Left colon (tissue), 2 donors: ENCODE measurements at regions not wholly inside any gene's neighbourhood (a gene's known extent, or its start where the extent isn't known, plus 50 kb on each side); places are given as distances from the start of the nearest gene placed in this dataset.
"Not testable (repeated sequence)": the region's sequence is repeated elsewhere in the genome, so short reads cannot be mapped to it uniquely, and the experiment has no call there.

Source experiments
- ATAC-seq: fragments of 200-7000 bp; cut with Tn5 transposase; one replicate; pipeline ENCODE4 v1.9.1; 2020; ENCODE audit warnings: mild to moderate bottlenecking, moderate library complexity
- DNase-seq, 2 donors: peaks; one replicate each; pipeline ENCODE4 v3.0.0-alpha.2; 2020
- intact Hi-C, 2 donors: fragments of 100-400 bp; cut with DNase I in 1 of 2; cut with micrococcal nuclease in 1 of 2; formaldehyde crosslinking; loops; one replicate each; pipeline versions ENCODE4 v1.11.2 to v1.14.0; 2022; cut with DNase I, micrococcal nuclease
- donor health status: DM: no; HTN: no; CAD: no.
- donor health status: DM: yes; HTN: yes; CAD: no.

DNA sequence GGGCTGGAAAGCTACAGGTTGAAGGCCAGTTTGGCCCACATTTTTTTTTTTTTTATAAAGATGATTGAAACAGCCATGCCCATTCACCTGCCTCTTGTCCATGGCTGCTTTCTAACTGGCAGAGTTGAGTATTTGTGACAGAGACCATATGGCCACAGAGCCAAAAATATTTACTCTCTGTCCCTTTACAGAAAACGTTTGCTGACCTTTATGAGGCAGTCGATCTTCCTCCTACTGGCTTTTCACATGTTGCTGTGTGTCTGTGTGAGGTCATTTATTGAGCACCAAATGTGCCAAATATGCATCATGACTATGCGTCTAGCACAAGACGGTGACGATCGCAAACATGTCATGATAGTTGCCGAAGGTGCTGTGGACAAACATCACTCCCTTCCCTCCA, 200.6 kb upstream of the FRG1 start:
- intact Hi-C loops, ATAC-seq, DNase-seq: not testable (repeated sequence)

- no peak for ATAC-seq
- intact Hi-C loops = no loop called here
- DNase-seq = no peak
Measured at GRCh38 chr4:189740873-189741272, 199.8 kb upstream of the FRG1 start.

- DNase-seq, ATAC-seq, intact Hi-C loops: not testable (repeated sequence)
Measured at GRCh38 chr4:189753092-189753491, 187.6 kb upstream of the FRG1 start.

GRCh38 chr4:189763583-189763982, 177.1 kb upstream of the FRG1 start:
- DNase-seq = no peak
- intact Hi-C loops = no loop called here
- no peak for ATAC-seq

DNA sequence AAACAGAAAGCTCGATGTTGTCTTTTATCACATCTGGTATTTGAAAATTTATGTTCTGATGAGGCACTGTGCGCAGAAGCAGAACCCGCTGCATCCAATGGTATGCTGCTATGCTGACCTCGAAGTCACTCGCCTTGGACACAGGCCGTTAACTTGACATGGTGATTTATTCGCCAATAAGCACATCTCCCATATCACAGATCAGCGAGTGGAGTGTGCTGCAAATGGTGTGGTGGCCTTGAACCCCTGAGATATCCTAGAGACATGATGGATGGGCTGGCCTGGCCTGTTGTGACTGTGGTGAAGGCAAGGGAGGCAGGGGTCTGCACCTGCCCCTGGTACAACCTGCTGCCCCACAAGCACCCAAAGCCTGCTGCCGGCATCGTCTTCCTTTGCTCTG, 175.4 kb upstream of the FRG1 start:
- DNase-seq = no peak
- ATAC-seq = no peak
- intact Hi-C loops = no loop called here

- ATAC-seq (no peak), DNase-seq (no peak)
- intact Hi-C loops = no loop called here
Measured at GRCh38 chr4:189765736-189766135, 174.9 kb upstream of the FRG1 start.

- no peak for ATAC-seq
- intact Hi-C loops = no loop called here
Measured at GRCh38 chr4:189767941-189768340, 172.7 kb upstream of the FRG1 start.

DNA sequence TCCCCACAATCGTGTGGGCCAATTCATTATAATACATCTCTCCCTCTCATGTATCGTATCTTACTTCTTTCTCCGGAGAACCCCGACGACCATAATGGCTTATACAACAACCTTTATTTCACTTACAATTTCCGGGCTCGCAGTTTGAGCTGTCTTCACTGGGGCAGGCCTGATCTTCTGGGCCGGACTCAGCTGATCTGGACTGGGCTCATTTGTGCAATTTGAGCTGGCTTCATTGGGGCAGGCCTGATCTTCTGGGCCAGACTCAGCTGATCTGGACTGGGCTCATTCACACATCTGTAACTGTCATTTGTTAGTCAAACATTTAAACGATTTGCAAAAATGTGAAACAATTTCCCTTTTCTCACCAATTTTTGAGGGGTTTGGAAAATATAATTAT, 171.5 kb upstream of the FRG1 start:
- intact Hi-C loops = no loop called here
- DNase-seq (no peak), ATAC-seq (no peak)

More at GRCh38 chr4:189767941-189768340, 172.7 kb upstream of the FRG1 start:
- DNase-seq = no peak

GRCh38 chr4:189771696-189772361, 168.8 kb upstream of the FRG1 start:
- DNase-seq = no peak
- intact Hi-C loops = no loop called here

DNA sequence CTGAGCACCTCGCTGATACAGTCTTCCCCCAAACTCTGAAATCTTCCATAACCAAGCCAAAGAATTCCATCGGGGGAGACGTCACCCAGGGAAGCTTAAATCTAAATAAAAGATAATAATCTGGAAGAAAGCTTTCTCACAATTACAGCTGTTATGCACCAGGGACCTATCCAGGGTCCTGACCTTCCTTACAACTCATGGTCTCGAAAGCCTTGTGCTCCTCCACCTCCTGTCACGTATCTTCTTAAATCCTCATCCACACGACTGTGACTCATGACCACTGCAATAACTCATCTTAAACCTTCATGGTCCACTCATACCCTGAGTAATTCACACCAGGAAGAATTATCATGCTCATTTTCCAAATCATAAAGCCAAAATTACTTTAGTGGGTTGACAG, 166.8 kb upstream of the FRG1 start:
- intact Hi-C loops = no loop called here
- DNase-seq (no peak), ATAC-seq (no peak)

More at GRCh38 chr4:189771696-189772361, 168.8 kb upstream of the FRG1 start:
- no peak for ATAC-seq

DNA sequence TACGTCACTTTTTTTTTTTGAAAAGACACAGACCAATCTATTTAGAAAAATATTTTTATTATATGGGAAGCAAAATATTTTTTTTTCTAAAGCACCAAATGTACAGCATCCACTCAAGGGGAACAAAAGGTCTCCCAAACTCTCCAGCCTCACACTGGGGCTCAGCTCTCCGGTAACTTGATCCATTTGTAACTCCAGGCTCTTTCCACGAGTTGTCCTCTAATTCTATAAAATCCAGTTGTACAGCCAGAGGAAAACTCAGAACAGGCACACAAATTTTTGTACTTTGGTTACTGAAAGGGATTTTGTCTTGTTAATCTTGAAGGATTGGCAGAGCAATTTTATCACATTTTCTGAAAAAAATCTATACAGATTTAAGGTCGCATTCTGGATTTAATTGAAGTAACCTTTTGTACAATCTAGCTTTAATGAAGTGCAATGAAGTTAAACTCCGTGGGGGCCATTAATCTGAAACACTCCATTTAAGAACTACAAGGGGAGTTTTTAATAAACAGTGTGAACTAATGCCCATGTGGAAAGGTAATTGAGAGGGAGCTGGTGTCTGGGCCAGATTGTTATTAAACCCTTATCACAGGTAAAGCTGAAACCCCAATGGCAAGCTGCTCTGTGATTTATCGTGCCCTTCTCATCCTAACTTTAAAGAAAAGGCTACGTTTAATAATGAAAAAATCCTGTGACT, 161.2 kb upstream of the FRG1 start:
- ATAC-seq (no peak), DNase-seq (no peak)
- intact Hi-C loops = no loop called here

GRCh38 chr4:189780391-189780790, 160.3 kb upstream of the FRG1 start:
- no peak for ATAC-seq
- DNase-seq = no peak
- intact Hi-C loops = no loop called here

DNA sequence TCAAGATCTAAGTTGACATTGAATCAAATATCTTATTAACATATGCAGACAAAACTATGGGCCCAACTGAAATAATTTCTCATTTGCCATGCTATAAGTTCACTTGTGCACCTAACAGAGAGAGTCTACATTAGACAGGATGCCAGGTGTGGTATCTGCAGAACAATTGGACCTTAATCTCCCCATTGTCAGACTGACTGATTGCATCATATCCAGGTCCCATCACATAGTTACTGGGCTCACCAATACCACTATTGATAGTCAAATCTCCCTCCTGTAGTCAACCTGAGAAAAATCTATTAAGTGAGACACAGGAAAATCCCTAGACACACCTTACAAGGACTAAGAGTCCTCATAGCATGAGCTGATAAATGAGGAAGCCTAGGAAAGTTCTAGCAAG, 156.0 kb upstream of the FRG1 start:
- ATAC-seq = no peak
- intact Hi-C loops = no loop called here
- DNase-seq = no peak

DNA sequence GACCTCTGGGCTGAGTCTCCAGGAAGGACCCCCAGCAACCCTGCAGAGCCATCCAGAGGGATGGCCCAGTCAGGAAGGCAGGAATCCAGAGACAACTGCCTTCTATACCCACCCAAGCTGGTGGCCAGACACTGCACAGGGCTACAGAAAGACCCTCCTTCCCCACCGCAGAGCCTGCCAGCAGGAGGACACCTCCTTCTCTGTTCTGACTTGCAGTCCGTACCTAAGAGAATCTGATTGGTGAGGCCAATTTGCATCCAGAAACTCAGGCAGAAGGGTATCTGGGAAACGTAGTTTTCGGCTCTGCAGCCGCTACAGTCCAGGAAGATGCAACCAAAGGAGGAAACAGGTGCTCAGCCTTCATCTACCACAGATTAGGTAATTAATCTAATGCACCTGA, 155.4 kb upstream of the FRG1 start:
- intact Hi-C loops = no loop called here
- no peak for ATAC-seq
- DNase-seq = no peak

DNA sequence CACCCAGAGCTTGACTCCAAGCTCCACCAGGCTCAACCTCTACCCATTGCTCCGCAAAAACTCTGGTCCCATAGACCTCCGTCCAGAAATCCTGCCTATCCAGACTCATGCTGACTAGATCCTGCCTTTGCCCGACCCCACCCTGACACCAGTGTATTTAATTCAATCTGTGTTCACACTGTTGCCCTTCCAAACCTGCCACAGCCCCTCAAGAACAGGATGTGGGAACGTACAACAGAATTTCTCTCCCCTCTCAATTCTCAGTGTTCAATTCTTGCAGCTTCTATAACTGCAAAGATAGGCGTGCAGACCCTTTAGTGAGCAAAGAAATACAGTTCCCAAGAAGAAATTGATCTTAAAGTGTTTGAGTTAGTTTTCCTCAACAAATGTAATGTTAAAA, 154.2 kb upstream of the FRG1 start:
- intact Hi-C loops = no loop called here
- ATAC-seq = no peak

GRCh38 chr4:189787216-189788031, 153.2 kb upstream of the FRG1 start:
- DNase-seq = no peak
- intact Hi-C loops = no loop called here
- no peak for ATAC-seq

More for the DNA sequence above, 154.2 kb upstream of the FRG1 start:
- no peak for DNase-seq

DNA sequence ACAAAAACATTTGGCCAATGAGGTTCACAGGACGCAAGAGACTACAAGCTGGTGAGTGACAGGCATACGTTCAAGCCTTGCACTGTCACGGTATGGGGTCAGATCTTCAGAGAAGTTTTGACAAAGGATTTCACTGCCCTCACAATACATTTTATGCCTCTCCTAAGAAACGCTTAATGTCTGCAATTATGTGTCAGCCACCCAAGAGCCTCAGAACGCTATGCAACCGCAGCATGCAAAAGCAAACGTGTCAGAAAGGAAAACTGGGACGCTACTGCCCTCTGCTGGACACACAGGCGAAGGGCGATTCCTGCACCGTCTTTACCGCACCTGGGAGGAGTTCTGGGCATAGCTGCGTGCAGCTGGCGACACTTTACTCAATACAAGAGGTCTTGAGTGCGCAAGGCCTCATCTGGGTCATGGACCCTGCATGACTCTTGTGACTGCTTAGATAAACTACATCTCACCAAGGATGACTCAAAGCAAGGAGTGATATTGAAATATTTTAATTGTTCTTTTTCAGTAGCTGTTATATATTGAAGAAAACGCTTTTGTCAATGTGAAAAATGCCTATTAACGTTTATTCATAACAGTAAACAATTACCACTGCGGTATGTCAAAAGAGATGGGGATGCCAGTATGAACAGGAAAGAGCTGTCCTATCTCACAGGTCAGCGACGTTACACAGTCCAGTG, 147.6 kb upstream of the FRG1 start:
- intact Hi-C loops = no loop called here
- DNase-seq (peak; percentile 31 to 59), ATAC-seq (peak; percentile 61)

- DNase-seq = no peak
- ATAC-seq = no peak
- intact Hi-C loops = no loop called here
Measured at GRCh38 chr4:189800545-189801088, 140.1 kb upstream of the FRG1 start.

DNA sequence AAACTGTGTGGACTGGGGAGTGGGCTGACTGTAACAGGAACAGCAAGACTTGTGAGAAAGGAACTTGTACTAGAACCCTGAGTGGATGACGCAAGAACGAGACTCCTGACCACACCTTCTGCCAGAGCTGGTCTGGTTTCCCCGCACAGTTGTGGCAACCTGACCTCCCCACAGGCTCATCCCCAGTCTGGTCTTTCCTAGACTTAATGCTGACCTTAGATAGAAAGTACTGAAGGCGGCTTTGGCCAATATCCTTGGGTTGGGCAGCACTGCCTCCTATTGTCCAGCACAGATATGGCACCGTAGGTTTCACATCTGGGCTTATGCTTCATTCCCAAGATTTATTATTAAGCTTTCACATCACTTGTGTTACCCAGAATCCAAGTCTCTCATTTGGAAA, 137.8 kb upstream of the FRG1 start:
- no peak for DNase-seq
- ATAC-seq = no peak
- intact Hi-C loops = no loop called here
